RPMI7951 (cell line): ENCODE measurements at regions not wholly inside any gene's neighbourhood (a gene's known extent, or its start where the extent isn't known, plus 50 kb on each side); places are given as distances from the start of the nearest gene placed in this dataset.

Experiments used
- DNase-seq: peaks from one replicate; pipeline ENCODE4 v3.0.0-alpha.2; 2012; ENCODE audit warnings: low read depth

GRCh38 chr5:73230264-73231245 is 57.6 kb downstream of the TMEM174 start:
- no peak for DNase-seq

- no peak for DNase-seq
These were observed 56.3 kb downstream of the TMEM174 start for GRCh38 chr5:73229271-73229670.

GRCh38 chr5:73228052-73228451 is 55.1 kb downstream of the TMEM174 start:
- DNase-seq, result no peak
